Vagina (tissue), 2 donors: ENCODE measurements at regions not wholly inside any gene's neighbourhood (a gene's known extent, or its start where the extent isn't known, plus 50 kb on each side); places are given as distances from the start of the nearest gene placed in this dataset.
"Not testable (repeated sequence)": the region's sequence is repeated elsewhere in the genome, so short reads cannot be mapped to it uniquely, and the experiment has no call there.

ENCODE experiments used
- DNase-seq, 2 donors: peaks; one replicate each; pipeline ENCODE4 v3.0.0-alpha.2; 2017; ENCODE audit errors: extremely low spot score in 2 of 2
- H3K27ac ChIP-seq: fragments of 200-600 bp; sonication (generic); one replicate; pipeline ENCODE4 v1.5.1; 2019
- H3K27me3 ChIP-seq: fragments of 200-600 bp; sonication (generic); one replicate; pipeline ENCODE4 v1.5.1; 2019
- H3K36me3 ChIP-seq, 2 donors: fragments of 200-600 bp; sonication (generic); one replicate each; pipeline ENCODE4 v1.5.1; 2017 to 2019
- H3K4me1 ChIP-seq: fragments of 200-600 bp; sonication (generic); one replicate; pipeline ENCODE4 v1.5.1; 2019
- H3K4me3 ChIP-seq, 2 donors: fragments of 200-600 bp; sonication (generic); 1 replicate in 1 of 2; 2 replicates in 1 of 2; pipeline ENCODE4 v1.5.1; 2016 to 2019
- H3K9me3 ChIP-seq: fragments of 200-600 bp; sonication (generic); one replicate; pipeline ENCODE4 v1.5.1; 2019
- CTCF ChIP-seq, 3 experiments: fragments of 450-650 bp in 2 of 3; fragments of 200-600 bp in 1 of 3; sonication (generic) in 1 of 3; IDR thresholded peaks; one replicate each; pipeline ENCODE4 v1.5.1; 2017 to 2019; ENCODE audit warnings: antibody characterized with exemption in 3 of 3, mild to moderate bottlenecking in 2 of 3, moderate library complexity in 2 of 3
- POLR2A ChIP-seq, 2 donors: fragments of 450-650 bp; IDR thresholded peaks; one replicate each; pipeline ENCODE4 v1.6.1; 2017; ENCODE audit warnings: antibody characterized with exemption in 2 of 2, mild to moderate bottlenecking in 2 of 2, moderate library complexity in 2 of 2
- POLR2AphosphoS5 ChIP-seq, 2 donors: sonication (generic); formaldehyde crosslinking; IDR thresholded peaks; one replicate each; pipeline ENCODE4 v1.9.0; 2017; ENCODE audit warnings: antibody characterized with exemption in 2 of 2, mild to moderate bottlenecking in 2 of 2, low read depth in 1 of 2; ENCODE audit not compliant: insufficient read depth in 1 of 2
- intact Hi-C: fragments of 100-400 bp; cut with DNase I; formaldehyde crosslinking; loops from one replicate; pipeline ENCODE4 v1.15.1; 2023

- Histone ChIP-seq H3K27ac (no peak overlapping the region), H3K27me3 (no peaks in the 10 kb centered on the region), H3K4me3 (no peak overlapping the region), H3K4me1 (no peaks in the 10 kb centered on the region), H3K36me3 (no peaks in the 10 kb centered on the region), H3K9me3 (no peaks in the 10 kb centered on the region)
- intact Hi-C loops: no loop called here
- TF ChIP-seq CTCF (IDR thresholded peaks at IDR 0.05) (no peak), POLR2A (IDR thresholded peaks at IDR 0.05) (no peak), POLR2AphosphoS5 (IDR thresholded peaks at IDR 0.05; ENCODE audit: insufficient read depth in 1 of 2, low read depth in 1 of 2) (no peak)
- DNase-seq: no peak
Measured at GRCh38 chr4:19194672-19195071, 1057.0 kb upstream of the SLIT2 start.

GRCh38 chr4:19193274-19193981 lies 1058.3 kb upstream of the SLIT2 start:
- Histone ChIP-seq H3K4me1 (no peaks in the 10 kb centered on the region), H3K4me3 (no peak overlapping the region), H3K27ac (no peak overlapping the region), H3K9me3 (no peaks in the 10 kb centered on the region), H3K36me3 (no peaks in the 10 kb centered on the region), H3K27me3 (no peaks in the 10 kb centered on the region)
- no peak for DNase-seq
- intact Hi-C loops: no loop called here
- TF ChIP-seq CTCF (IDR thresholded peaks at IDR 0.05) (no peak), POLR2AphosphoS5 (IDR thresholded peaks at IDR 0.05; ENCODE audit: insufficient read depth in 1 of 2, low read depth in 1 of 2) (no peak), POLR2A (IDR thresholded peaks at IDR 0.05) (no peak)

- Histone ChIP-seq H3K36me3 (no peaks in the 10 kb centered on the region), H3K27ac (no peak overlapping the region), H3K27me3 (no peaks in the 10 kb centered on the region), H3K4me1 (no peaks in the 10 kb centered on the region), H3K9me3 (no peaks in the 10 kb centered on the region), H3K4me3 (no peak overlapping the region)
- no peak for DNase-seq
- TF ChIP-seq POLR2A (IDR thresholded peaks at IDR 0.05): no peak
- no peak for TF ChIP-seq CTCF (IDR thresholded peaks at IDR 0.05)
- TF ChIP-seq POLR2AphosphoS5 (IDR thresholded peaks at IDR 0.05; ENCODE audit: insufficient read depth in 1 of 2, low read depth in 1 of 2): no peak
- intact Hi-C loops: no loop called here
Measured at GRCh38 chr4:19191979-19192650, 1059.6 kb upstream of the SLIT2 start.

GRCh38 chr4:19187691-19188090 lies 1064.0 kb upstream of the SLIT2 start:
- no peak for DNase-seq
- intact Hi-C loops: no loop called here
- no peaks in the 10 kb centered on the region for H3K27me3 ChIP-seq
- no peak overlapping the region for H3K27ac ChIP-seq
- H3K36me3 ChIP-seq: no peaks in the 10 kb centered on the region
- no peaks in the 10 kb centered on the region for H3K9me3 ChIP-seq
- H3K4me1 ChIP-seq: no peaks in the 10 kb centered on the region
- TF ChIP-seq CTCF (IDR thresholded peaks at IDR 0.05) (no peak), POLR2AphosphoS5 (IDR thresholded peaks at IDR 0.05; ENCODE audit: insufficient read depth in 1 of 2, low read depth in 1 of 2) (no peak), POLR2A (IDR thresholded peaks at IDR 0.05) (no peak)
- no peak overlapping the region for H3K4me3 ChIP-seq

GRCh38 chr4:19187096-19187495 lies 1064.6 kb upstream of the SLIT2 start:
- no peak for DNase-seq
- intact Hi-C loops: no loop called here
- Histone ChIP-seq H3K4me3 (no peak overlapping the region), H3K9me3 (no peaks in the 10 kb centered on the region), H3K27me3 (no peaks in the 10 kb centered on the region), H3K4me1 (no peaks in the 10 kb centered on the region), H3K36me3 (no peaks in the 10 kb centered on the region), H3K27ac (no peak overlapping the region)
- TF ChIP-seq POLR2A (IDR thresholded peaks at IDR 0.05): no peak
- TF ChIP-seq CTCF (IDR thresholded peaks at IDR 0.05): no peak
- TF ChIP-seq POLR2AphosphoS5 (IDR thresholded peaks at IDR 0.05; ENCODE audit: insufficient read depth in 1 of 2, low read depth in 1 of 2): no peak

GRCh38 chr4:19181631-19182030 lies 1070.1 kb upstream of the SLIT2 start:
- H3K9me3 ChIP-seq, DNase-seq, H3K27me3 ChIP-seq, intact Hi-C loops, H3K4me1 ChIP-seq, H3K4me3 ChIP-seq, H3K36me3 ChIP-seq, H3K27ac ChIP-seq: not testable (repeated sequence)
